Mesodermal cell (in vitro differentiated cells): ENCODE measurements at regions not wholly inside any gene's neighbourhood (a gene's known extent, or its start where the extent isn't known, plus 50 kb on each side); places are given as distances from the start of the nearest gene placed in this dataset.

Experiments
- H3K27ac ChIP-seq: 2 replicates; pipeline ENCODE4 v1.7.0; 2013; ENCODE audit warnings: mild to moderate bottlenecking, low read depth, low read length, moderate library complexity; ENCODE audit not compliant: severe bottlenecking
- H3K36me3 ChIP-seq: 2 replicates; pipeline ENCODE4 v1.7.1; 2013; ENCODE audit warnings: mild to moderate bottlenecking, low read length, moderate library complexity; ENCODE audit not compliant: control insufficient read depth, insufficient read depth
- H3K4me1 ChIP-seq: one replicate; pipeline ENCODE4 v1.7.1; 2013; ENCODE audit warnings: mild to moderate bottlenecking, low read length; ENCODE audit not compliant: insufficient read depth, control insufficient read depth, poor library complexity, severe bottlenecking
- H3K4me3 ChIP-seq: 2 replicates; pipeline ENCODE4 v1.7.0; 2013; ENCODE audit warnings: low read length, control low read depth, mild to moderate bottlenecking; ENCODE audit not compliant: insufficient read depth, poor library complexity, severe bottlenecking; ENCODE audit errors: extremely low read depth
- H3K9me3 ChIP-seq: 2 replicates; pipeline ENCODE4 v1.7.1; 2013; ENCODE audit warnings: mild to moderate bottlenecking, low read length, moderate library complexity; ENCODE audit not compliant: control insufficient read depth
- WGBS, 2 experiments: methylation state at CpG; one replicate each; pipeline ENCODE4 v1.1.5; 2013; ENCODE audit warnings: missing lambda C conversion rate in 2 of 2; ENCODE audit not compliant: insufficient coverage in 2 of 2; 5-methylcytosine and 5-hydroxymethylcytosine counted together

DNA sequence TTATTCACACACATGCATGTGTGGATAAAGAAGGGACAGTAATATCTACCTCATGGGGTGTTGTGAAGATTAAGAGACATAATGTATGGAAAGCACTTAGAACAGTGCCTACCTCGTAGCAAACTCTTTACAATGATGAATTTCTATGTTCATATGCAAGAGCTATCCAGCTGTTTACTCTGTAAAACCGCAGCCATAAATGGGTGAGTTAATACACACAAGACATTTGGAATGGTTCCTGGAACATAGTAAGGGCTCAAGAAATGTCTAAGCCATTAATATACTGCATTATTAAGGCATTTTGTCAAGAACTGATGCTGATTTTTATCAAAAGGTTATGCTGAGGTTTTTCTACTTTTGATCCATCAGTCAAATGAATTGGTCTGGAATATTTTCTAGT is 1076.2 kb downstream of the TSN start:
- H3K9me3 ChIP-seq: no peaks in the 10 kb centered on the region
- H3K4me3 ChIP-seq: no peak overlapping the region
- no peak overlapping the region for H3K27ac ChIP-seq
- H3K4me1 ChIP-seq: no peaks in the 10 kb centered on the region
- 100% methylated on average over 1 of the region's 2 CpGs; no CpG with 5 or more reads in 1 of the 2 experiments for WGBS, 2 experiments
- H3K36me3 ChIP-seq: no peaks in the 10 kb centered on the region

DNA sequence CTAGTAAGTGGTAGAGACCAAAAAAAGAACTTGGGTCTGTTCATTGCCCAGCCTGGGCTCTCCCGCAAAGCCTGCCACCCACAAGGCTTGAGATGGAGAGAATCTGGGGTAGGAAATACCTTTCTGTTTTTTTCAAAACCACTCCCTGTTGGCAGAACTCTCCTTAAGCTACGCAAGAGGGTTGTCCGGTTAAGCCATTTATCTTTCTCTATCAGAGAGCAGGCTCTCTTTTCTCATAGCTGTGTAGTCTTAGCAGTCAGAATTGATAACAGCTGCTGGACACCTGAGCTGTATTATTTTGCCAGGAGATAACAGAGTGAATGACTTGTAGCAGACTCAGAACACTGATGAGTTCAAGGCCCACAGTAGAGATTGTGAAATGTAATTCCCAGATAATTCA is 1088.1 kb downstream of the TSN start:
- Histone ChIP-seq H3K27ac (no peak overlapping the region), H3K9me3 (no peaks in the 10 kb centered on the region), H3K36me3 (no peaks in the 10 kb centered on the region), H3K4me1 (no peaks in the 10 kb centered on the region), H3K4me3 (no peak overlapping the region)
- WGBS, 2 experiments: 82 to 83% methylated on average over 1 to 2 of the region's 3 CpGs

DNA sequence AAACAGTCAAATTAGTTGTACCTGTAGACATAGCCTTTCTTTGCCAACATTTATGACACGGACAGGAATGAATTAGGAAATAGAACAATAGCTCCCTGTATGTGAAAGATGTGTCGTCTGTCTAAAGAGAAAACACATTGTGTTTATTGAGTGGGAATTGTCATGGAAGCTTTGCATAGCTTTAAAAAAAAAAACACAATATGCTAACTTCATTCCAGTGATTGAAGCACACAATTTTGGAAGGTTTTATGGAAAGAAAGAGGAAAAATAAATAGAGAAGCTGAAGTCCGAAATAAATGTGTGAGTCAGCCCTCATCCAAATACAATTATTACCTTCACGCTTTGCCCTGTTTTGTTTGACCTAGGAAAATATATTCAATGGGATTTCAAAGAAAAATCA is 1095.7 kb downstream of the TSN start:
- H3K4me3 ChIP-seq: no peak overlapping the region
- 100% methylated on average over 1 to 2 of the region's 4 CpGs for WGBS, 2 experiments
- H3K36me3 ChIP-seq: no peaks in the 10 kb centered on the region
- H3K9me3 ChIP-seq: no peaks in the 10 kb centered on the region
- H3K4me1 ChIP-seq: peaks cover 3% of the 10 kb centered on the region
- no peak overlapping the region for H3K27ac ChIP-seq

DNA sequence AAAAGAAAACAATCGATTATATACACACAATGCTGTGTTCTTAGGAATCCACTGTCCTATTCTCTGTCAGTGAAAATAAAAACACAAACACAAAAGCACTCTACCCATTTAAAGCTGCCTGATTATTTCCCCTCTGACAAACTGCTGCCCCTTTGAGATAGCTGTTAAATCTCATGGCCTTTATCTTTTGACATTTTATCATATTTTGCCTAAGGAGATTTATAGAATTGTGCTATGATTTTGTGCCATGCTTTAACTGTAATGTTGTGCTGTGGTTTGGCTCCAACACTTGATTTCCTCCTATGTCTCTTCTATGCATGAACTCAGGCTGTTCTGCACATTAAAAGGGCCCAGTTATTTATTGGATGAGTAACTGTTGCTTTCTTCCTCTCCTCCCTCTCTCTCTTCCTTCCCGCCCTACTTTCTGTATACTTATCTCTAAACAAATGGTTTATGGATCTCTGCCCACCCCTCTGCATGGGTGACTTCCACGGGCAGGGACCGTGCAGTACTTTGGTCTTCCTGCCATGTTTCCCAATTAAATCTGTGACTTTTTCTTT is 1096.6 kb downstream of the TSN start:
- Histone ChIP-seq H3K27ac (no peak overlapping the region), H3K4me1 (peaks cover 3% of the 10 kb centered on the region), H3K9me3 (no peaks in the 10 kb centered on the region), H3K4me3 (no peak overlapping the region), H3K36me3 (no peaks in the 10 kb centered on the region)
- WGBS, 2 experiments: 79 to 100% methylated on average over 3 of the region's 4 CpGs

DNA sequence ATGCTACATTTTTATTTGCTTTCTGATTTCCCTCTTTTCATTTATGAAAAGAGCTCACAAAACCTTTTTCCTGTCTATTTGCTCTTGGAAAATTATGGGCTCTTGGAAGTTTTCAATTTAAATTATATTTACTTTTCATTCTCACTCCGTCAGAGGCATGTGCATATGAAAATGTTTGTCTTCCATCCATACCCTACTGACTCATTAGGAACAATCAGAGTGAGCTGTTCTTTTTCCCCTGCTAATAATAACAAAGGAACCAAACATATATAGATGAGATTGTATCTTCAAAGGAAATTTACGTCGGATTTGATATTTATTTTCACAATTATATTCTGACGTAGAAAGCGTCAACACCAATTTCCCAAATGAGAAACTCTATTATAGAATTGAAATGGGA is 1101.2 kb downstream of the TSN start:
- no peaks in the 10 kb centered on the region for H3K36me3 ChIP-seq
- no peaks in the 10 kb centered on the region for H3K9me3 ChIP-seq
- no peak overlapping the region for H3K4me3 ChIP-seq
- H3K27ac ChIP-seq: no peak overlapping the region
- H3K4me1 ChIP-seq: no peaks in the 10 kb centered on the region
- no CpG with 5 or more reads among the region's 5 CpGs for WGBS, 2 experiments

DNA sequence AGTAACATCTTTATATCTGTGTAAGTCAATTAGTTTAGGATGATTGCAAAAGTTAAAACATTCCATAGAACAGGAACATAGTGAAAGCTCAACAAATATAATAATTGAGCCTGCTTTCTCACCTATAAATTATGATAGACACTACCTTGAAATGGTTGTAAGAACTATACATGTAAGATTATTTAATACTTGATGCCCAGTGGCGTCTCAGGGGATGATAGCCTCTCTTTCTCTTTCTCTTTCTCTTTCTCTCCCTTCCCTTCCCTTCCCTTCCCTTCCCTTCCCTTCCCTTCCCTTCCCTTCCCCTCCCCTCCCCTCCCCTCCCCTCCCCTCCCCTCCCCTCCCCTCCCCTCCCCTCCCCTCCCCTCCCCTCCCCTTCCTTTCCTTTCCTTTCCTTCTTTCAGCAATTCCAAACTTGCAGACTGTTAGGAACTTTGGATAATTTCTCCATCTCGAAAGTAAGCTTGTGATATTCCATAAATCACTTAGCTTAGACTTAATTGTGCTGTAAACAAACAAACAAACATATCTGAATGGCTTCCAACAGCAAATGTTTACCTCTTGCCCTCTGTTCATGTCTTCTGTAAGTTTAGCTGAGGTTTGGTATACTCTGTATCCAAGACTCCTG is 1102.7 kb downstream of the TSN start:
- no CpG with 5 or more reads among the region's 2 CpGs for WGBS, 2 experiments
- no peak overlapping the region for H3K27ac ChIP-seq
- H3K9me3 ChIP-seq: no peaks in the 10 kb centered on the region
- no peaks in the 10 kb centered on the region for H3K4me1 ChIP-seq
- H3K4me3 ChIP-seq: no peak overlapping the region
- H3K36me3 ChIP-seq: no peaks in the 10 kb centered on the region

DNA sequence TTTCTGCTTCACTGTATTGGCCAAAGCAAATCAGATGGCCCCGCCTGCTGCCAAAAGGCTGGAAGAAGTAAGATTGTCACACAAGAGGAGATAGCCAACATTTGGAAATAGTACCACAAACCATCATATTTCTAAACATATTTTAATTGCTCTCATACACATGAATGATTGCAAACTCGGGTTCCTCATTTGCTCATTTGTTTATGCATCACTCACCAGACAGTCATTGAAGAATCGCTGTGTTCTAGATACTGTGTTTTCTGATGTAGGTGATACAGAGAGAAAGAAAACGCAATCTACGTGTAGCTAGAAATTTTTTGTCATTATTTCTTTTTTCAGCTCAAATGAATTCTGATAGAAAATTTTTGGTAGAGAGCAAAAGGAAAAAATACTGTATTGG is 1103.4 kb downstream of the TSN start:
- WGBS, 2 experiments: 100% methylated on average over 2 to 3 of the region's 5 CpGs
- Histone ChIP-seq H3K4me3 (no peak overlapping the region), H3K27ac (no peak overlapping the region), H3K4me1 (no peaks in the 10 kb centered on the region), H3K36me3 (no peaks in the 10 kb centered on the region), H3K9me3 (no peaks in the 10 kb centered on the region)

DNA sequence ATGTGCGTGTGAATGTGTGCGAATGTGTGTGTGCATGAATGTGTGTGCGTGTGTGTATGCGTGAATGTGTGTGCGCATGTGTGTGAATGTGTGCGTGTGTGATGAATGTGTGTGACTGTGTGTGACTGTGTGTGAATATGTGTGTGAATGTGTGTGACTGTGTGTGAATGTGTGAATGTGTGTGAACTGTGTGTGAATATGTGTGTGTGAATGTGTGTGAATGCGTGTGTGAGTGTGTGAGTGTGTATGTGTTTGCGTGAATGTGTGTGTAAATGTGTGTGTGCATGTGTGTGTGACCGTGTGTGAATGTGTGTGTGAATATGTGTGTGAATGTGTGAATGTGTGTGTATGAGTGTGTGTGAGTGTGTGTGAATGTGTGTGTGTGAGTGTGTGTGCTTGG is 1103.8 kb downstream of the TSN start:
- WGBS, 2 experiments: 82 to 95% methylated on average over 7 to 9 of the region's 9 CpGs
- H3K4me1 ChIP-seq: no peaks in the 10 kb centered on the region
- no peak overlapping the region for H3K27ac ChIP-seq
- H3K4me3 ChIP-seq: no peak overlapping the region
- no peaks in the 10 kb centered on the region for H3K36me3 ChIP-seq
- no peaks in the 10 kb centered on the region for H3K9me3 ChIP-seq

DNA sequence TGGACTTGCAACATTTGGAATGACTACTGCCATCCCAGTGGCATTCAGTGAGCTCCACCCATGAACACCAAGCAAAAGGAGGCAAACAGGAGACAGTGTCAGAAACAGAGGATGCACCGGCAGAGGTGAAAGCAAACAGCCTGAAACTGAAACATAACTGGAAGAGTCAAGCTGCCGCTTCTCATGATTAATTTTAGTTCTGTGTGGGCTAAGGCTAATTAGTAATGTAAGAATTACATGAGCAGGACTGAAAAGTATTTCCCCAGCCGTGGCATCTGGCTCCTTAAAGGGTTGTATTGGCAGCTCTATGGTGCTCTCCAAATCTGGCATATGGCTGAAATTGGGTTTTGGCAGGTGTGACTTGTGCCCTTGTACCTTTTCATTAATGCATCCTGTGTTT is 1108.1 kb downstream of the TSN start:
- WGBS, 2 experiments: 89 to 93% methylated on average over 3 of the region's 3 CpGs
- H3K36me3 ChIP-seq: no peaks in the 10 kb centered on the region

DNA sequence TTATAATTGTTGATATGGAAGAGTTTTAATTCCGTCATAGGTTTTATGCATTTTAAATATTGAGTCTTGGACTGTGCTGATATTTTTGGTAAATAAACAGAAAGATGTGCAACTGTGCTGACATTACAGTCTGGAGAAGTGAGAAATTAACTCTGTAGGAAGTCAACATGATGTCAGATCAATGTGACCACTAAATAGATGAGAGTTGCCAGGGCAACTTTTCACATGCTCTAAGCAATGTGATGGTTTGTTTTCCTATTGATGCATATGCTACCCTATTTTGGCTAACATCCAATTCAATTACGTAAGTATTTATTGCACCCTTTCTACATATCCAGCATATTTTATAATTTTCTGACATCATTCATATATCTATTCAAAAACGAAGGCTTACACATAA is 1109.3 kb downstream of the TSN start:
- Histone ChIP-seq H3K36me3 (no peaks in the 10 kb centered on the region), H3K27ac (no peak overlapping the region), H3K4me3 (no peak overlapping the region), H3K9me3 (no peaks in the 10 kb centered on the region), H3K4me1 (no peaks in the 10 kb centered on the region)
- WGBS, 2 experiments: 75 to 100% methylated on average over 1 to 2 of the region's 3 CpGs

More for the DNA sequence above, 1108.1 kb downstream of the TSN start:
- Histone ChIP-seq H3K4me3 (no peak overlapping the region), H3K9me3 (no peaks in the 10 kb centered on the region), H3K4me1 (no peaks in the 10 kb centered on the region), H3K27ac (no peak overlapping the region)

DNA sequence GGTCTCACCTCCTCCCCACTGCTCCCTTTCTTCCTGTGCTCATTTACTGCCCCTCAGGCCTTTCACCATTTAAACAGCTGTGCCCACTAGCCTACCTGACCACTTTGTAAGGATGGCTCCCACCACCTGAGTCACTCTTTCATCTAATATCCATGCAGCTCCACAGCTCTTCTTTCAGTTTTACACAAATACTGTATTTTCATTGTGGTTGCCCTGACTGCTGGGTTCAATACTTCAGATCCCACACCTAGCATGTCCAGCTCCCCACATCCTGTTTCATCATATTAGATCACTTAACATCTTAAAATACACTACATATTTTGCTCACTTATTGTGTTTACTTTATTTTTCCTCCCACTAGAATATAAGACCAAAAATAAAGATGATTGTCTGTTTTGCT is 1110.6 kb downstream of the TSN start:
- Histone ChIP-seq H3K4me3 (no peak overlapping the region), H3K4me1 (no peaks in the 10 kb centered on the region), H3K36me3 (no peaks in the 10 kb centered on the region), H3K9me3 (no peaks in the 10 kb centered on the region), H3K27ac (no peak overlapping the region)
